Eye (tissue), 1 donor: ENCODE measurements at regions not wholly inside any gene's neighbourhood (a gene's known extent, or its start where the extent isn't known, plus 50 kb on each side); places are given as distances from the start of the nearest gene placed in this dataset.

Experiments
- DNase-seq: peaks from one replicate; pipeline ENCODE4 v3.0.0-alpha.2; 2015

GRCh38 chr6:105810105-105810921 is 275.8 kb upstream of the PRDM1 start:
- peak; percentile 38 for DNase-seq

- no peak for DNase-seq
Observed at GRCh38 chr6:105808571-105808970, 277.6 kb upstream of the PRDM1 start.

GRCh38 chr6:105807905-105808304 is 278.2 kb upstream of the PRDM1 start:
- DNase-seq, result no peak

- DNase-seq, result no peak
Observed at GRCh38 chr6:105806486-105806920, 279.6 kb upstream of the PRDM1 start.

- DNase-seq, result no peak
Observed at GRCh38 chr6:105805501-105806023, 280.6 kb upstream of the PRDM1 start.

GRCh38 chr6:105804424-105804823 is 281.7 kb upstream of the PRDM1 start:
- DNase-seq, result no peak

GRCh38 chr6:105804000-105804399 is 282.1 kb upstream of the PRDM1 start:
- no peak for DNase-seq

- DNase-seq, result peak; percentile 4
Observed at GRCh38 chr6:105803442-105803841, 282.7 kb upstream of the PRDM1 start.

GRCh38 chr6:105802703-105803102 is 283.4 kb upstream of the PRDM1 start:
- no peak for DNase-seq

GRCh38 chr6:105800871-105801270 is 285.3 kb upstream of the PRDM1 start:
- no peak for DNase-seq

- no peak for DNase-seq
Observed at GRCh38 chr6:105800398-105800797, 285.7 kb upstream of the PRDM1 start.

GRCh38 chr6:105799056-105799455 is 287.1 kb upstream of the PRDM1 start:
- DNase-seq, result peak; percentile 21

GRCh38 chr6:105797983-105798453 is 288.1 kb upstream of the PRDM1 start:
- peak; percentile 37 for DNase-seq

- no peak for DNase-seq
Observed at GRCh38 chr6:105797286-105797979, 288.7 kb upstream of the PRDM1 start.

- no peak for DNase-seq
Observed at GRCh38 chr6:105795913-105796517, 290.1 kb upstream of the PRDM1 start.

GRCh38 chr6:105795366-105795765 is 290.8 kb upstream of the PRDM1 start:
- DNase-seq, result no peak

GRCh38 chr6:105794870-105795269 is 291.3 kb upstream of the PRDM1 start:
- DNase-seq, result peak; percentile 30

- DNase-seq, result no peak
Observed at GRCh38 chr6:105794239-105794638, 291.9 kb upstream of the PRDM1 start.

GRCh38 chr6:105793130-105793529 is 293.0 kb upstream of the PRDM1 start:
- DNase-seq, result no peak

- no peak for DNase-seq
Observed at GRCh38 chr6:105791583-105792318, 294.4 kb upstream of the PRDM1 start.

- DNase-seq, result peak; percentile 1
Observed at GRCh38 chr6:105791179-105791578, 295.0 kb upstream of the PRDM1 start.

- peak; percentile 2 for DNase-seq
Observed at GRCh38 chr6:105790635-105791034, 295.5 kb upstream of the PRDM1 start.

- DNase-seq, result no peak
Observed at GRCh38 chr6:105789935-105790334, 296.2 kb upstream of the PRDM1 start.
